HL-60 (cell line): ENCODE measurements at regions not wholly inside any gene's neighbourhood (a gene's known extent, or its start where the extent isn't known, plus 50 kb on each side); places are given as distances from the start of the nearest gene placed in this dataset.

Source experiments
- DNase-seq, 2 experiments: peaks; one replicate each; pipeline ENCODE4 v3.0.0-alpha.2; 2010 to 2020; ENCODE audit warnings: low read depth in 1 of 2, low spot score in 1 of 2
- H3K27ac ChIP-seq: fragments of 250-450 bp; sonication (Bioruptor Pico); replicated peaks from 2 replicates; pipeline ENCODE4 v1.5.1; 2020; ENCODE audit warnings: mild to moderate bottlenecking, moderate library complexity
- H3K27me3 ChIP-seq: fragments of 250-450 bp; sonication (Bioruptor Pico); 2 replicates; pipeline ENCODE4 v1.5.1; 2021; ENCODE audit warnings: mild to moderate bottlenecking, moderate library complexity; ENCODE audit not compliant: insufficient read depth, poor library complexity, severe bottlenecking
- H3K4me3 ChIP-seq: replicated peaks from 2 replicates; pipeline ENCODE4 v1.5.1; 2011; ENCODE audit warnings: mild to moderate bottlenecking, control low read depth, low read length; ENCODE audit not compliant: insufficient read depth
- GABPA ChIP-seq: IDR thresholded peaks from 2 replicates; pipeline ENCODE4 v1.6.1; 2012; ENCODE audit warnings: low read depth
- POLR2AphosphoS5 ChIP-seq: IDR thresholded peaks from 2 replicates; pipeline ENCODE4 v1.6.1; 2012; ENCODE audit warnings: low read depth
- SPI1 ChIP-seq: IDR thresholded peaks from 2 replicates; pipeline ENCODE4 v1.6.1; 2012; ENCODE audit warnings: low read depth, mild to moderate bottlenecking, borderline replicate concordance
- TF ChIP-seq, protein P1 (sequence below): IDR thresholded peaks from 2 replicates; pipeline ENCODE4 v1.6.1; 2012; ENCODE audit warnings: low read depth; ENCODE audit not compliant: insufficient replicate concordance
- TF ChIP-seq, protein P2 (sequence below): IDR thresholded peaks from one replicate; pipeline ENCODE4 v1.5.1; 2011; ENCODE audit warnings: low read length, control low read depth, inconsistent platforms; ENCODE audit not compliant: insufficient read depth

DNA sequence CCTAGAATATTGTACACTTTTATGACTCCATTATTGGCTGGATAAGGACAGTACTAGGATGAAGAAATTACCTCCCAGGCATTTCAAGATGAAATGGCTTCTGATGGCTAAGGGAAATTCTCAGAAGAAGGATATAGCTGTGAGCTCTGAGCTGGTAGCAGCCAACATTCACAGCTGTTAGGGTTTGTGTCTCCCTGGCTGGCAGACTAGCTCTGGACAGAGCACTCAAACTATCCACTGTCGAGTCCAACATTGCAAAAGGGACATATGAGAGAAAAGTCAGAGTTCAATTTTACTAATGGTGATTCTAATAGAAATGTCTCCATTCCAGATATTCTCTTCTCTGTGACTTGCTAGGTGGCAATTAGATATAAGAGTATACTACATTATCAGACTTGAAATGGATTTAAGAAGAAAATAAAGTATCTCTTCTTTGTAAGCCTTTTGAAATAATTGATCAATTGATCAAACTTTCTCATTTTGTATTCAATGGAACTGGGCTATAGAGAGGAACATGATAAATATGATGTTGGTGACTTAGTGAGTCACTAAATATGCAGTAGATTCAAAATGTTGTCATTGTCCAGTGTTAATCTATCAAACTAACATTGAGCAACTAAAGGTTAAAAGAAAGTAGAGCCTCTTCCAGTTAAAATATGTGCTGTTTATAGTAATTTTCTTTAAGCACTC lies 1920.3 kb downstream of the SUCLG1 start:
- TF ChIP-seq GABPA (no peak), SPI1 (no peak), POLR2AphosphoS5 (no peak)
- TF ChIP-seq, protein P1, sequence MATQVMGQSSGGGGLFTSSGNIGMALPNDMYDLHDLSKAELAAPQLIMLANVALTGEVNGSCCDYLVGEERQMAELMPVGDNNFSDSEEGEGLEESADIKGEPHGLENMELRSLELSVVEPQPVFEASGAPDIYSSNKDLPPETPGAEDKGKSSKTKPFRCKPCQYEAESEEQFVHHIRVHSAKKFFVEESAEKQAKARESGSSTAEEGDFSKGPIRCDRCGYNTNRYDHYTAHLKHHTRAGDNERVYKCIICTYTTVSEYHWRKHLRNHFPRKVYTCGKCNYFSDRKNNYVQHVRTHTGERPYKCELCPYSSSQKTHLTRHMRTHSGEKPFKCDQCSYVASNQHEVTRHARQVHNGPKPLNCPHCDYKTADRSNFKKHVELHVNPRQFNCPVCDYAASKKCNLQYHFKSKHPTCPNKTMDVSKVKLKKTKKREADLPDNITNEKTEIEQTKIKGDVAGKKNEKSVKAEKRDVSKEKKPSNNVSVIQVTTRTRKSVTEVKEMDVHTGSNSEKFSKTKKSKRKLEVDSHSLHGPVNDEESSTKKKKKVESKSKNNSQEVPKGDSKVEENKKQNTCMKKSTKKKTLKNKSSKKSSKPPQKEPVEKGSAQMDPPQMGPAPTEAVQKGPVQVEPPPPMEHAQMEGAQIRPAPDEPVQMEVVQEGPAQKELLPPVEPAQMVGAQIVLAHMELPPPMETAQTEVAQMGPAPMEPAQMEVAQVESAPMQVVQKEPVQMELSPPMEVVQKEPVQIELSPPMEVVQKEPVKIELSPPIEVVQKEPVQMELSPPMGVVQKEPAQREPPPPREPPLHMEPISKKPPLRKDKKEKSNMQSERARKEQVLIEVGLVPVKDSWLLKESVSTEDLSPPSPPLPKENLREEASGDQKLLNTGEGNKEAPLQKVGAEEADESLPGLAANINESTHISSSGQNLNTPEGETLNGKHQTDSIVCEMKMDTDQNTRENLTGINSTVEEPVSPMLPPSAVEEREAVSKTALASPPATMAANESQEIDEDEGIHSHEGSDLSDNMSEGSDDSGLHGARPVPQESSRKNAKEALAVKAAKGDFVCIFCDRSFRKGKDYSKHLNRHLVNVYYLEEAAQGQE, result no peak
- TF ChIP-seq, protein P2, sequence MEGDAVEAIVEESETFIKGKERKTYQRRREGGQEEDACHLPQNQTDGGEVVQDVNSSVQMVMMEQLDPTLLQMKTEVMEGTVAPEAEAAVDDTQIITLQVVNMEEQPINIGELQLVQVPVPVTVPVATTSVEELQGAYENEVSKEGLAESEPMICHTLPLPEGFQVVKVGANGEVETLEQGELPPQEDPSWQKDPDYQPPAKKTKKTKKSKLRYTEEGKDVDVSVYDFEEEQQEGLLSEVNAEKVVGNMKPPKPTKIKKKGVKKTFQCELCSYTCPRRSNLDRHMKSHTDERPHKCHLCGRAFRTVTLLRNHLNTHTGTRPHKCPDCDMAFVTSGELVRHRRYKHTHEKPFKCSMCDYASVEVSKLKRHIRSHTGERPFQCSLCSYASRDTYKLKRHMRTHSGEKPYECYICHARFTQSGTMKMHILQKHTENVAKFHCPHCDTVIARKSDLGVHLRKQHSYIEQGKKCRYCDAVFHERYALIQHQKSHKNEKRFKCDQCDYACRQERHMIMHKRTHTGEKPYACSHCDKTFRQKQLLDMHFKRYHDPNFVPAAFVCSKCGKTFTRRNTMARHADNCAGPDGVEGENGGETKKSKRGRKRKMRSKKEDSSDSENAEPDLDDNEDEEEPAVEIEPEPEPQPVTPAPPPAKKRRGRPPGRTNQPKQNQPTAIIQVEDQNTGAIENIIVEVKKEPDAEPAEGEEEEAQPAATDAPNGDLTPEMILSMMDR, result no peak
- no peak for DNase-seq
- no peak overlapping the region for H3K27ac ChIP-seq
- H3K27me3 ChIP-seq, result no peaks in the 10 kb centered on the region
- no peak overlapping the region for H3K4me3 ChIP-seq

DNA sequence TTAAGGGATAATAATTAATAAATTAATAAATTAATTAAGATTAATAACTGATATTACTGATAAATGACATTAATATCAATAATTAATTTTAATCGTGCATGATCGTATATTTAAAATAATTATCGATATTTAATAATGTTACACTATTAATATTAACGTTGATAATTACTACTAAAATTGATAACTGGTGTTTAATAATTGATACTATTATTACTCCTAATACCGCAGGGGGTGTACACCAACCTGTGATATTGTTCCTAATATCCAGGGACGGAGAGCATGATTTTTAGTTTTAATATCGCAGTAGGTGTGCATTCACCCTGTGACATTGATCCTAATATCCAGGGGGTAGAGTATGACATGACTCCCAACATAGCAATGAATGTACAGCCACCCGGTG lies 1930.8 kb downstream of the SUCLG1 start:
- Histone ChIP-seq H3K27ac (no peak overlapping the region), H3K27me3 (no peaks in the 10 kb centered on the region), H3K4me3 (no peak overlapping the region)
- TF ChIP-seq SPI1 (no peak), POLR2AphosphoS5 (no peak), GABPA (no peak)
- TF ChIP-seq, protein P2, result no peak
- TF ChIP-seq, protein P1, result no peak
- no peak for DNase-seq

DNA sequence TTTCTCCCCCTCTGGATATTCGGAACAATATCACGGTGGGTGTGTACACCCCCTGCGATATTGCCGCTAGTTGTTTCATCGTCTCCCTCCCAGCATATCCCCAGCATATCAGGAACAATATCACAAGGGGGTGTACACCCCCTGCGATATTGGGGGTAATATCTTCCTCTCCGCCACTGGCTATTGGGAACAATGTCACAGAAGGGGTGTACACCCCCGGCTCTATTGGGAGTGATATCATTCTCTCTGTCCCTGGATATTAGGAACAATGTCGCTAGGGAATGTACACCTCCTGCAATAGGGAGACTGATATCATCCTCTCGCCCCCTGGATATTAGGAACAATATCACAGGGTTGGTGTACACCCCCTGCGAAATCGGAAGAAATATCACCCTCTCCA lies 1932.0 kb downstream of the SUCLG1 start:
- Histone ChIP-seq H3K27me3 (no peaks in the 10 kb centered on the region), H3K4me3 (no peak overlapping the region), H3K27ac (no peak overlapping the region)
- no peak for TF ChIP-seq SPI1
- no peak for TF ChIP-seq GABPA
- TF ChIP-seq, protein P2, result no peak
- TF ChIP-seq, protein P1, result no peak
- no peak for TF ChIP-seq POLR2AphosphoS5
- no peak for DNase-seq
